Stomach (tissue), 8 donors: ENCODE measurements at regions not wholly inside any gene's neighbourhood (a gene's known extent, or its start where the extent isn't known, plus 50 kb on each side); places are given as distances from the start of the nearest gene placed in this dataset.
A peak's percentile ranks its signal among the peaks of the same experiment; 100 is the strongest.

ENCODE experiments used
- DNase-seq, 2 donors: peaks; one replicate each; pipeline versions ENCODE4 v3.0.0 to v3.0.0-alpha.2; 2013 to 2019
- H3K27ac ChIP-seq, 5 donors: fragments of 200-600 bp in 4 of 5; sonication (generic) in 4 of 5; one replicate each; pipeline ENCODE4 v1.5.1; 2013 to 2019; ENCODE audit warnings: mild to moderate bottlenecking in 1 of 5, moderate library complexity in 1 of 5
- H3K27me3 ChIP-seq, 3 donors: fragments of 200-600 bp; sonication (generic); one replicate each; pipeline ENCODE4 v1.5.1; 2017 to 2019; ENCODE audit warnings: mixed run types in 1 of 3
- H3K36me3 ChIP-seq, 4 donors: fragments of 200-600 bp; sonication (generic); 1 replicate in 3 of 4; 2 replicates in 1 of 4; pipeline ENCODE4 v1.5.1; 2016 to 2019
- H3K4me1 ChIP-seq, 4 donors: fragments of 200-600 bp; sonication (generic); one replicate each; pipeline ENCODE4 v1.5.1; 2016 to 2019
- H3K4me3 ChIP-seq, 4 donors: fragments of 200-600 bp; sonication (generic) in 3 of 4; one replicate each; pipeline ENCODE4 v1.5.1; 2016 to 2019; ENCODE audit warnings: mild to moderate bottlenecking in 1 of 4
- H3K9me3 ChIP-seq, 4 donors: fragments of 200-600 bp; sonication (generic); one replicate each; pipeline ENCODE4 v1.5.1; 2016 to 2019
- CTCF ChIP-seq, 7 experiments: fragments of 450-650 bp in 4 of 7; fragments of 200-600 bp in 3 of 7; sonication (generic) in 3 of 7; IDR thresholded peaks; one replicate each; pipeline ENCODE4 v1.5.1; 2016 to 2019; ENCODE audit warnings: antibody characterized with exemption in 7 of 7, control low read depth in 2 of 7, mild to moderate bottlenecking in 1 of 7
- EP300 ChIP-seq: sonication (generic); formaldehyde crosslinking; IDR thresholded peaks from one replicate; pipeline ENCODE4 v1.6.1; 2017; ENCODE audit warnings: antibody characterized with exemption
- POLR2A ChIP-seq, 4 donors: fragments of 450-650 bp; IDR thresholded peaks; one replicate each; pipeline ENCODE4 v1.6.1; 2016; ENCODE audit warnings: antibody characterized with exemption in 4 of 4, control low read depth in 2 of 4, mild to moderate bottlenecking in 1 of 4, moderate library complexity in 1 of 4
- POLR2AphosphoS5 ChIP-seq, 3 donors: sonication (generic); formaldehyde crosslinking; IDR thresholded peaks; one replicate each; pipeline ENCODE4 v1.6.1; 2016; ENCODE audit warnings: antibody characterized with exemption in 3 of 3
- WGBS, 5 donors: extraction: QIAGEN DNeasy Blood & Tissue Kit in 3 of 5; methylation state at CpG; one replicate each; pipeline versions ENCODE4 v1.1.5 to v1.1.7; 2013 to 2018; 5-methylcytosine and 5-hydroxymethylcytosine counted together
- intact Hi-C: fragments of 100-400 bp; cut with DNase I; formaldehyde crosslinking; loops from one replicate; pipeline ENCODE4 v1.15.1; 2023; ENCODE audit warnings: low total_unique reads
- donor health status: healthy with polysubstance abuse.
- donor health status: Bipolar disorder and iron deficiency.
- donor health status: healthy.

- intact Hi-C loops = no loop called here
- H3K36me3 ChIP-seq = no peaks in the 10 kb centered on the region
- WGBS, 5 donors = 19 to 43% (median 33%) methylated on average over 3 of the region's 3 CpGs
- no peak for DNase-seq
- no peak for TF ChIP-seq POLR2A (IDR thresholded peaks at IDR 0.05)
- TF ChIP-seq POLR2AphosphoS5 (IDR thresholded peaks at IDR 0.05) = no peak
- no peak for TF ChIP-seq CTCF (IDR thresholded peaks at IDR 0.05)
- TF ChIP-seq EP300 = no peak
- H3K4me3 ChIP-seq = no peak overlapping the region
- no peaks in the 10 kb centered on the region for H3K9me3 ChIP-seq
- peaks cover 0 to 37% (median 14%) of the 10 kb centered on the region in 4 donors for H3K4me1 ChIP-seq
- H3K27me3 ChIP-seq = no peaks in the 10 kb centered on the region
- no peak overlapping the region for H3K27ac ChIP-seq
Measured at GRCh38 chr22:42192547-42192946, 61.9 kb upstream of the CYP2D6 start.

- Histone ChIP-seq H3K4me1 (peaks cover 0 to 50% (median 18%) of the 10 kb centered on the region in 4 donors), H3K27ac (no peak overlapping the region), H3K36me3 (no peaks in the 10 kb centered on the region), H3K9me3 (no peaks in the 10 kb centered on the region), H3K27me3 (no peaks in the 10 kb centered on the region), H3K4me3 (no peak overlapping the region)
- WGBS, 5 donors = 92 to 100% (median 94%) methylated on average over 1 of the region's 1 CpG
- DNase-seq = no peak
- intact Hi-C loops = no loop called here
- TF ChIP-seq POLR2AphosphoS5 (IDR thresholded peaks at IDR 0.05) (no peak), CTCF (IDR thresholded peaks at IDR 0.05) (no peak)
Measured at GRCh38 chr22:42190274-42190673, 59.7 kb upstream of the CYP2D6 start.

- Histone ChIP-seq H3K27me3 (no peaks in the 10 kb centered on the region), H3K9me3 (no peaks in the 10 kb centered on the region), H3K36me3 (no peaks in the 10 kb centered on the region), H3K4me1 (peaks cover 0 to 54% (median 24%) of the 10 kb centered on the region in 4 donors), H3K27ac (no peak overlapping the region), H3K4me3 (no peak overlapping the region)
- 80 to 93% (median 91%) methylated on average over 4 of the region's 4 CpGs for WGBS, 5 donors
- DNase-seq = no peak
- intact Hi-C loops = no loop called here
- TF ChIP-seq EP300 (no peak), POLR2A (IDR thresholded peaks at IDR 0.05) (no peak), POLR2AphosphoS5 (IDR thresholded peaks at IDR 0.05) (no peak), CTCF (IDR thresholded peaks at IDR 0.05) (no peak)
Measured at GRCh38 chr22:42189761-42190160, 59.2 kb upstream of the CYP2D6 start.

GRCh38 chr22:42188808-42189447, 58.3 kb upstream of the CYP2D6 start:
- intact Hi-C loops = no loop called here
- 65 to 72% (median 71%) methylated on average over 4 of the region's 4 CpGs for WGBS, 5 donors
- peak in 1 of 2 donors; percentile 63 for DNase-seq
- Histone ChIP-seq H3K9me3 (no peaks in the 10 kb centered on the region), H3K27ac (peak overlapping the region in 1 of 5 donors; percentile 33), H3K36me3 (no peaks in the 10 kb centered on the region), H3K4me3 (no peak overlapping the region), H3K27me3 (no peaks in the 10 kb centered on the region), H3K4me1 (peaks cover 0 to 60% (median 27%) of the 10 kb centered on the region in 4 donors)
- TF ChIP-seq POLR2A (IDR thresholded peaks at IDR 0.05) (no peak), CTCF (IDR thresholded peaks at IDR 0.05) (no peak), POLR2AphosphoS5 (IDR thresholded peaks at IDR 0.05) (peak in 1 of 3 donors; percentile 67)
